Fibroblast of lung (primary cell): ENCODE measurements at regions not wholly inside any gene's neighbourhood (a gene's known extent, or its start where the extent isn't known, plus 50 kb on each side); places are given as distances from the start of the nearest gene placed in this dataset.

Experiments used
- EZH2 ChIP-seq: IDR thresholded peaks from 2 replicates; pipeline ENCODE4 v1.5.1; 2012; ENCODE audit warnings: low read length, control low read depth, mild to moderate bottlenecking; ENCODE audit errors: missing control alignments
- TF ChIP-seq, protein P1 (sequence below), 2 donors: IDR thresholded peaks in 1 of 2; conservative IDR thresholded peaks in 1 of 2; 1 replicate in 1 of 2; 2 replicates in 1 of 2; pipeline ENCODE4 v1.5.1; 2011 to 2012; ENCODE audit warnings: low read length in 2 of 2, control low read depth in 1 of 2, inconsistent platforms in 1 of 2, low read depth in 1 of 2, mild to moderate bottlenecking in 1 of 2

DNA sequence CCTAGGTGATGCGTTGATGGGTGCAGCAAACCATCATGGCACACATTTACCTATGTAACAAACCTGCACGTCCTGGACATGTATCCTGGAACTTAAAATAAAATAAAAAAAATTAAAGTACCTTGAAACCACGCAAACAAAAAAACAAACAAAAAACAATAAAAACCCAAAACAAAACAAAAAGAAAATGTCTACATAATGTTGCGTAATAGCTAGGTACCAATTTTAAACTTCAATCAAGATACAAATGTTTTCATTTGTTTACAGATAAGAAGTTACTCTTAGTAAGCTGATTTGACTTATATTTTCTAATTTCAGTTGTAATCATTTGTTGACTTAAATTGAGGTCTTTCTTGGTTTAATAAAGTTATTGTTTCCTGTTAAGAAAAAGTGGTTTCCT lies 349.6 kb upstream of the KCNMB2 start:
- TF ChIP-seq, protein P1, sequence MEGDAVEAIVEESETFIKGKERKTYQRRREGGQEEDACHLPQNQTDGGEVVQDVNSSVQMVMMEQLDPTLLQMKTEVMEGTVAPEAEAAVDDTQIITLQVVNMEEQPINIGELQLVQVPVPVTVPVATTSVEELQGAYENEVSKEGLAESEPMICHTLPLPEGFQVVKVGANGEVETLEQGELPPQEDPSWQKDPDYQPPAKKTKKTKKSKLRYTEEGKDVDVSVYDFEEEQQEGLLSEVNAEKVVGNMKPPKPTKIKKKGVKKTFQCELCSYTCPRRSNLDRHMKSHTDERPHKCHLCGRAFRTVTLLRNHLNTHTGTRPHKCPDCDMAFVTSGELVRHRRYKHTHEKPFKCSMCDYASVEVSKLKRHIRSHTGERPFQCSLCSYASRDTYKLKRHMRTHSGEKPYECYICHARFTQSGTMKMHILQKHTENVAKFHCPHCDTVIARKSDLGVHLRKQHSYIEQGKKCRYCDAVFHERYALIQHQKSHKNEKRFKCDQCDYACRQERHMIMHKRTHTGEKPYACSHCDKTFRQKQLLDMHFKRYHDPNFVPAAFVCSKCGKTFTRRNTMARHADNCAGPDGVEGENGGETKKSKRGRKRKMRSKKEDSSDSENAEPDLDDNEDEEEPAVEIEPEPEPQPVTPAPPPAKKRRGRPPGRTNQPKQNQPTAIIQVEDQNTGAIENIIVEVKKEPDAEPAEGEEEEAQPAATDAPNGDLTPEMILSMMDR (conservative IDR thresholded peaks at IDR 0.05 in 1 of 2, IDR thresholded peaks at IDR 0.05 in 1 of 2; ENCODE audit: low read depth in 1 of 2, low read length in 2 of 2), result no peak
- no peak for TF ChIP-seq EZH2
